Endothelial cell of umbilical vein (primary cell): ENCODE measurements at regions not wholly inside any gene's neighbourhood (a gene's known extent, or its start where the extent isn't known, plus 50 kb on each side); places are given as distances from the start of the nearest gene placed in this dataset.

Experiments
- BruUV-seq: library from RNA; stranded (reverse); fragments of 400-500 nt; replicated peaks from 2 replicates; lab custom pipeline; 2021; lab: Mats Ljungman, UMichigan
- CTCF ChIA-PET: fragments of 300-600, 350-600 bp; sonication (Branson Sonifier 250); formaldehyde crosslinking; loops from one replicate; lab custom pipeline; 2021; ENCODE audit warnings: antibody characterized with exemption, inconsistent platforms; lab: Charles Lee
- POLR2A ChIA-PET: fragments of 300-600, 350-600 bp; sonication (Branson Sonifier 250); formaldehyde crosslinking; loops from one replicate; lab custom pipeline; 2021; ENCODE audit warnings: antibody characterized with exemption, inconsistent platforms; lab: Charles Lee
- DNase-seq: peaks from one replicate; pipeline ENCODE4 v3.0.0-alpha.2; 2011; ENCODE audit warnings: low read depth, low spot score
- FAIRE-seq: peaks from 2 replicates; lab custom pipeline; 2011; peaks lifted over from hg19 to GRCh38; lab: Jason Lieb, UNC
- H2AFZ ChIP-seq: 2 replicates; pipeline ENCODE4 v1.6.0; 2012; ENCODE audit warnings: low read depth, low read length, control low read depth, inconsistent platforms
- H3K27ac ChIP-seq: 2 replicates; pipeline ENCODE4 v1.5.1; 2011; ENCODE audit warnings: low read depth, mild to moderate bottlenecking, control low read depth, low read length, moderate library complexity; ENCODE audit not compliant: insufficient read depth
- H3K27me3 ChIP-seq, 2 experiments: 2 replicates each; pipeline versions ENCODE4 v1.6.0 to v1.6.1; 2011; ENCODE audit warnings: low read length in 2 of 2, mixed read lengths in 1 of 2; ENCODE audit not compliant: control insufficient read depth in 2 of 2, insufficient read depth in 2 of 2
- H3K36me3 ChIP-seq, 2 experiments: 2 replicates in 1 of 2; 3 replicates in 1 of 2; pipeline ENCODE4 v1.5.1; 2011; ENCODE audit warnings: low read length in 2 of 2, mild to moderate bottlenecking in 1 of 2, moderate library complexity in 1 of 2; ENCODE audit not compliant: control insufficient read depth in 2 of 2, insufficient read depth in 2 of 2; ENCODE audit errors: extremely low read depth in 1 of 2
- H3K4me1 ChIP-seq: 3 replicates; pipeline ENCODE4 v1.5.1; 2011; ENCODE audit warnings: mild to moderate bottlenecking, low read length; ENCODE audit not compliant: control insufficient read depth, insufficient read depth; ENCODE audit errors: extremely low read depth
- H3K4me2 ChIP-seq: 2 replicates; pipeline ENCODE4 v1.6.1; 2011; ENCODE audit warnings: low read length, control low read depth, mixed read lengths; ENCODE audit not compliant: insufficient read depth
- H3K4me3 ChIP-seq, 3 experiments: fragments of 200-600 bp in 1 of 3; sonication (generic), shearing (Covaris generic) in 1 of 3; replicated peaks in 1 of 3; 2 replicates each; pipeline ENCODE4 v1.5.1; 2011 to 2016; ENCODE audit warnings: control low read depth in 3 of 3, low read length in 3 of 3, mild to moderate bottlenecking in 2 of 3, inconsistent platforms in 1 of 3, low read depth in 1 of 3, moderate library complexity in 1 of 3; ENCODE audit not compliant: insufficient read depth in 1 of 3
- H3K79me2 ChIP-seq: 2 replicates; pipeline ENCODE4 v1.6.0; 2012; ENCODE audit warnings: low read length, inconsistent platforms; ENCODE audit not compliant: control insufficient read depth, insufficient read depth
- H3K9ac ChIP-seq: replicated peaks from 2 replicates; pipeline ENCODE3; 2011; ENCODE audit warnings: low read length, control low read depth; ENCODE audit not compliant: insufficient read depth; ENCODE audit errors: extremely low read depth
- H3K9me1 ChIP-seq: replicated peaks from 3 replicates; pipeline ENCODE4 v1.6.0; 2011; ENCODE audit warnings: mild to moderate bottlenecking, low read length; ENCODE audit not compliant: control insufficient read depth, insufficient read depth; ENCODE audit errors: extremely low read depth
- H3K9me3 ChIP-seq: replicated peaks from 2 replicates; pipeline ENCODE4 v1.5.1; 2012; ENCODE audit warnings: low read length, inconsistent platforms; ENCODE audit not compliant: control insufficient read depth, insufficient read depth
- H4K20me1 ChIP-seq: replicated peaks from 2 replicates; pipeline ENCODE3; 2011; ENCODE audit warnings: mild to moderate bottlenecking, low read length; ENCODE audit not compliant: control insufficient read depth, insufficient read depth; ENCODE audit errors: extremely low read depth
- EZH2 ChIP-seq: IDR thresholded peaks from 2 replicates; pipeline ENCODE4 v1.6.1; 2012; ENCODE audit warnings: borderline replicate concordance, low read depth, mild to moderate bottlenecking, moderate library complexity, low read length, inconsistent platforms; ENCODE audit not compliant: severe bottlenecking
- FOS ChIP-seq: IDR thresholded peaks from 2 replicates; pipeline ENCODE4 v1.6.1; 2011; ENCODE audit warnings: mild to moderate bottlenecking, low read length, moderate library complexity, borderline replicate concordance; ENCODE audit not compliant: insufficient read depth
- GATA2 ChIP-seq: IDR thresholded peaks from 2 replicates; pipeline ENCODE4 v1.7.0; 2011; ENCODE audit warnings: low read depth, mild to moderate bottlenecking, moderate library complexity, mixed read lengths, low read length; ENCODE audit not compliant: insufficient read length, insufficient read depth
- JUN ChIP-seq: IDR thresholded peaks from 2 replicates; pipeline ENCODE4 v1.6.1; 2011; ENCODE audit warnings: borderline replicate concordance, low read depth; ENCODE audit not compliant: insufficient read length, insufficient read depth
- MYC ChIP-seq: IDR thresholded peaks from one replicate; pipeline ENCODE4 v1.6.1; 2011; ENCODE audit warnings: mild to moderate bottlenecking, low read depth, low read length
- POLR2A ChIP-seq: IDR thresholded peaks from 2 replicates; pipeline ENCODE4 v1.6.1; 2012; ENCODE audit warnings: low read depth, mild to moderate bottlenecking, control low read depth, low read length
- POLR2AphosphoS5 ChIP-seq: IDR thresholded peaks from 2 replicates; pipeline ENCODE4 v1.6.1; 2012; ENCODE audit warnings: low read depth, mild to moderate bottlenecking, control low read depth, low read length, moderate library complexity; ENCODE audit not compliant: insufficient read depth
- dilution Hi-C: fragments of 300-500 bp; cut with MboI; formaldehyde crosslinking; loops from one replicate; pipeline ENCODE4 v1.15.0; 2019; ENCODE audit warnings: low sequenced_read_pairs; ENCODE audit not compliant: extremely low pct_ligation_motif_present
- intact Hi-C: fragments of 100-400 bp; cut with micrococcal nuclease; formaldehyde crosslinking; loops from one replicate; pipeline ENCODE4 v1.10.0; 2022
- TF ChIP-seq, protein P1 (sequence below), 2 donors: IDR thresholded peaks; 1 replicate in 1 of 2; 2 replicates in 1 of 2; pipeline ENCODE4 v1.5.1; 2011; ENCODE audit warnings: low read length in 2 of 2, mild to moderate bottlenecking in 2 of 2, moderate library complexity in 2 of 2, control low read depth in 1 of 2, inconsistent platforms in 1 of 2, low read depth in 1 of 2; ENCODE audit not compliant: insufficient read depth in 1 of 2; ENCODE audit errors: extremely low read depth in 1 of 2
- TF ChIP-seq, protein P2 (sequence below): IDR thresholded peaks from 2 replicates; pipeline ENCODE4 v1.6.1; 2011; ENCODE audit not compliant: insufficient read depth, insufficient read length

DNA sequence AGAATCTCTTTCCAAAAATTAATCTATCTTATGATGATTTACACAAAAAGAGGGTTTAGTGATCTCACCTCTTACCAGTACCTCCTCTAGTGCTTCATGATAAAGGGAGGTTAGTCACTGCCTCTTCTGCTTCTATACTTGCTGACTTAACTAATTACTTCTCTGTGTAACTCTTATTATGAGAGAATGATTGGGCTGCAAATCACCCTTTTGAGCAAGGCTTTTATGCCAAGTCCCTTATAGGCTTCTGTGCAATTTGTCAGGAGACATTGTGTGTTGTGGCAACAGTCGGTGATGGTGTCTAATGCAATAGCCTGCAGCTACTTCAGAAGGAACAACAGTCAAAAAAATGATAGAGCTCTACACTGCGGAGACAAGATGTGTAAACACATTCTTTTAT, 1568.1 kb upstream of the GOT2 start:
- H4K20me1 ChIP-seq, result no peaks in the 10 kb centered on the region
- H3K79me2 ChIP-seq, result no peaks in the 10 kb centered on the region
- no peak overlapping the region for H3K4me3 ChIP-seq
- H3K36me3 ChIP-seq, result no peaks in the 10 kb centered on the region
- H3K27ac ChIP-seq, result no peak overlapping the region
- no peak for FAIRE-seq
- intact Hi-C loops, result no loop called here
- TF ChIP-seq GATA2 (no peak), MYC (no peak), POLR2AphosphoS5 (no peak), FOS (no peak), POLR2A (no peak), EZH2 (no peak), JUN (no peak)
- TF ChIP-seq, protein P1, sequence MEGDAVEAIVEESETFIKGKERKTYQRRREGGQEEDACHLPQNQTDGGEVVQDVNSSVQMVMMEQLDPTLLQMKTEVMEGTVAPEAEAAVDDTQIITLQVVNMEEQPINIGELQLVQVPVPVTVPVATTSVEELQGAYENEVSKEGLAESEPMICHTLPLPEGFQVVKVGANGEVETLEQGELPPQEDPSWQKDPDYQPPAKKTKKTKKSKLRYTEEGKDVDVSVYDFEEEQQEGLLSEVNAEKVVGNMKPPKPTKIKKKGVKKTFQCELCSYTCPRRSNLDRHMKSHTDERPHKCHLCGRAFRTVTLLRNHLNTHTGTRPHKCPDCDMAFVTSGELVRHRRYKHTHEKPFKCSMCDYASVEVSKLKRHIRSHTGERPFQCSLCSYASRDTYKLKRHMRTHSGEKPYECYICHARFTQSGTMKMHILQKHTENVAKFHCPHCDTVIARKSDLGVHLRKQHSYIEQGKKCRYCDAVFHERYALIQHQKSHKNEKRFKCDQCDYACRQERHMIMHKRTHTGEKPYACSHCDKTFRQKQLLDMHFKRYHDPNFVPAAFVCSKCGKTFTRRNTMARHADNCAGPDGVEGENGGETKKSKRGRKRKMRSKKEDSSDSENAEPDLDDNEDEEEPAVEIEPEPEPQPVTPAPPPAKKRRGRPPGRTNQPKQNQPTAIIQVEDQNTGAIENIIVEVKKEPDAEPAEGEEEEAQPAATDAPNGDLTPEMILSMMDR (IDR thresholded peaks at IDR 0.05; ENCODE audit: extremely low read depth in 1 of 2, insufficient read depth in 1 of 2, low read depth in 1 of 2, low read length in 2 of 2), result no peak
- TF ChIP-seq, protein P2, sequence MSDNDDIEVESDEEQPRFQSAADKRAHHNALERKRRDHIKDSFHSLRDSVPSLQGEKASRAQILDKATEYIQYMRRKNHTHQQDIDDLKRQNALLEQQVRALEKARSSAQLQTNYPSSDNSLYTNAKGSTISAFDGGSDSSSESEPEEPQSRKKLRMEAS, result no peak
- no peak overlapping the region for H2AFZ ChIP-seq
- POLR2A ChIA-PET, result no interaction called here
- BruUV-seq, result no TSS peak
- H3K27me3 ChIP-seq, result no peaks in the 10 kb centered on the region
- no peak overlapping the region for H3K4me2 ChIP-seq
- no peaks in the 10 kb centered on the region for H3K9me3 ChIP-seq
- no peaks in the 10 kb centered on the region for H3K9me1 ChIP-seq
- no peaks in the 10 kb centered on the region for H3K4me1 ChIP-seq
- dilution Hi-C loops, result no loop called here
- DNase-seq, result no peak
- CTCF ChIA-PET, result no interaction called here
- H3K9ac ChIP-seq, result no peak overlapping the region
